ENCODE measurements at regions not wholly inside any gene's neighbourhood (a gene's known extent, or its start where the extent isn't known, plus 50 kb on each side); places are given as distances from the start of the nearest gene placed in this dataset.

- H3K27ac Mint-ChIP-seq = no peak overlapping the region
- no peaks in the 10 kb centered on the region for H3K4me1 Mint-ChIP-seq
- peaks cover 58% of the 10 kb centered on the region for H3K36me3 Mint-ChIP-seq (ENCODE audit: low read depth)
- DNase-seq (ENCODE audit: low spot score) (no peak), ATAC-seq (no peak)
- no peak overlapping the region for H3K4me3 ChIP-seq
- no peaks in the 10 kb centered on the region for H3F3A ChIP-seq (replicated peaks; ENCODE audit: low read depth)
- H3K4me1 ChIP-seq (ENCODE audit: insufficient read depth) = no peaks in the 10 kb centered on the region
- no peak overlapping the region for H2AFZ ChIP-seq
- no peaks in the 10 kb centered on the region for H4K20me1 ChIP-seq (replicated peaks; ENCODE audit: insufficient read depth)
- H3K9me2 ChIP-seq (ENCODE audit: insufficient read depth) = no peaks in the 10 kb centered on the region
- no peaks in the 10 kb centered on the region for H3K79me2 ChIP-seq (replicated peaks; ENCODE audit: insufficient read depth)
- no peak overlapping the region for H3K4me3 Mint-ChIP-seq
- H3K4me2 ChIP-seq = no peak overlapping the region
- H3K36me3 ChIP-seq (ENCODE audit: insufficient read depth) = no peaks in the 10 kb centered on the region
- H3K9me3 Mint-ChIP-seq = peaks cover 92% of the 10 kb centered on the region
- H3K27me3 ChIP-seq (ENCODE audit: insufficient read depth) = peaks cover 15% of the 10 kb centered on the region
- H3K27ac ChIP-seq (ENCODE audit: low read depth) = no peak overlapping the region
- peaks cover 9% of the 10 kb centered on the region for H3K27me3 Mint-ChIP-seq (ENCODE audit: insufficient read depth, low read depth, poor library complexity)
- TF ChIP-seq, protein P1, sequence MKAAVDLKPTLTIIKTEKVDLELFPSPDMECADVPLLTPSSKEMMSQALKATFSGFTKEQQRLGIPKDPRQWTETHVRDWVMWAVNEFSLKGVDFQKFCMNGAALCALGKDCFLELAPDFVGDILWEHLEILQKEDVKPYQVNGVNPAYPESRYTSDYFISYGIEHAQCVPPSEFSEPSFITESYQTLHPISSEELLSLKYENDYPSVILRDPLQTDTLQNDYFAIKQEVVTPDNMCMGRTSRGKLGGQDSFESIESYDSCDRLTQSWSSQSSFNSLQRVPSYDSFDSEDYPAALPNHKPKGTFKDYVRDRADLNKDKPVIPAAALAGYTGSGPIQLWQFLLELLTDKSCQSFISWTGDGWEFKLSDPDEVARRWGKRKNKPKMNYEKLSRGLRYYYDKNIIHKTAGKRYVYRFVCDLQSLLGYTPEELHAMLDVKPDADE (IDR thresholded peaks at IDR 0.05) = no peak
- TF ChIP-seq ZNF331 (CRISPR knock-in tag; IDR thresholded peaks at IDR 0.05; ENCODE audit: low read depth) = no peak
- no peak for TF ChIP-seq CTCF (conservative IDR thresholded peaks at IDR 0.05; ENCODE audit: low read depth in 2 of 2)
- no peak for TF ChIP-seq ZNF114 (CRISPR knock-in tag; IDR thresholded peaks at IDR 0.05)
- TF ChIP-seq ZNF462 (CRISPR knock-in tag; IDR thresholded peaks at IDR 0.05) = no peak
- TF ChIP-seq JUNB (IDR thresholded peaks at IDR 0.05; ENCODE audit: unreplicated experiment) = no peak
- TF ChIP-seq CREB1 (CRISPR knock-in tag; IDR thresholded peaks at IDR 0.05; ENCODE audit: low read depth) = no peak
Measured at GRCh38 chr12:127459687-127460086, 807.3 kb upstream of the TMEM132C start.
